OCI-LY7 (cell line): ENCODE measurements at regions not wholly inside any gene's neighbourhood (a gene's known extent, or its start where the extent isn't known, plus 50 kb on each side); places are given as distances from the start of the nearest gene placed in this dataset.

Experiments used
- CTCF ChIP-seq: fragments of 200-600 bp; sonication (generic); conservative IDR thresholded peaks from 2 replicates; pipeline ENCODE4 v1.5.1; 2014; ENCODE audit warnings: mild to moderate bottlenecking, antibody characterized with exemption, low read length, moderate library complexity, mixed read lengths
- EZH2phosphoT487 ChIP-seq: fragments of 200-600 bp; sonication (generic); IDR thresholded peaks from 2 replicates; pipeline ENCODE4 v1.6.1; 2018; ENCODE audit warnings: low read depth, borderline replicate concordance, mild to moderate bottlenecking, mixed run types, antibody characterized with exemption, low read length, moderate library complexity, mixed read lengths

DNA sequence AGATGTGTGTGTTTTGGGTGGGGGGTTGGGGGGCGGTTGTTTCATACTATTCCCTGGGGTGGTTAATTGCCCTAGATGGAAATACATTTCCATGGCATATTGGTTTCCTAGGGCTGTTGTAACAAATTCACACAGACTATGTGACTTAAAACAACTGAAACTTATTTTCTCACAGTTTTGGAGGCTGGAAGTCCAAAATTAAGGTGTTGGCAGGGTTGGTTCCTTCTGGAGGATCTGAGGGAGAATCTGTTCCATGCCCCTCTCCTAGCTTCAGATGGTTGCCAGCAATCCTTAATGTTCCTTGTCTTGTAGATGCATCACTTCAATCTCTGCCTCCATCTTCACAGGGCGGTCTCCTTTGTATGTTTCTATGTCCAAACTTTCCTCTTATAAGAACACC lies 353.7 kb upstream of the ACTBL2 start:
- TF ChIP-seq CTCF (no peak), EZH2phosphoT487 (no peak)
